GM21723 (cell line): ENCODE measurements at regions not wholly inside any gene's neighbourhood (a gene's known extent, or its start where the extent isn't known, plus 50 kb on each side); places are given as distances from the start of the nearest gene placed in this dataset.
"Not testable (repeated sequence)": the region's sequence is repeated elsewhere in the genome, so short reads cannot be mapped to it uniquely, and the experiment has no call there.

ENCODE experiments used
- ATAC-seq: cut with Tn5 transposase; IDR thresholded peaks from one replicate; pipeline ENCODE4 v1.9.1; 2021; ENCODE audit warnings: mild to moderate bottlenecking, moderate library complexity; ENCODE audit not compliant: unreplicated experiment

DNA sequence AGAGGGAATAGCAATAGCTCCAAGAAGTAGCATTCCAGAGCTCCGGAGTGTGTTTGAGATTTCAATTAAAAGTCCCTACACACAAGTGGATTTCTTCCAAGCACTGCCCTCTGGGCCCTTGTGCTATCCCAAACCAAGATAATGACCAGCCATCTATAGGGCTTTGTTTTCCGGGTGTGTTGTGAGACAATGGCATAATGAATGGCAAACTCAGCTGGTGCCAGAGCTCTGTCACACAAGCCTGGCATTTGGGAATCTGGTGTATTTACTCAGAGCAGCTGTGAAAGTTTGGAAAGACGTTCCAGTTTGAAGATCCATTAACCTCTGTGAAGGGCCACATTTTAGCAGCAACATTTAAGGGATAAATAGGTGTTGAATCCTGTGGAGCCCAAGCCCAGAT, 61.2 kb upstream of the TMTC2 start:
- ATAC-seq, result no peak

GRCh38 chr12:82627799-82628198, 58.9 kb upstream of the TMTC2 start:
- no peak for ATAC-seq

GRCh38 chr12:82634495-82635258, 52.0 kb upstream of the TMTC2 start:
- ATAC-seq, result not testable (repeated sequence)

DNA sequence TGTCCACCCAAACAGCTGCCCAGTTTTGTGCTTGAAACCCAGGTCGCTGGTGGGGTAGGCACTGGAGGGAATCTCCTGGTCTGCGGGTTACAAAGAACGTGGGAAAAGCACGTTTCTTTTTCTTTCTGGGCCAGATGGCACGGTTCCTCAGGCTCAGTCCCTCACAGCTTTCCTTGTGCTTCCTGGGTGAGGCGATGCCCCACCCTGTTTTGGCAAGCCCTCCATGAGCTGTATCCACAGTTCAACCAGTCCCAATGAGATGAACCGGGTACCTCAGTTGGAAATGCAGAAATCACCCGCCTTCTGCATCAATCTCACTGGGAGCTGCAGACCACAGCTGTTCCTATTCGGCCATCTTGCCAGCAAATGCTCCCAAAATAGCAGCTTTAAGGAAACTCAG, 51.4 kb upstream of the TMTC2 start:
- no peak for ATAC-seq
